NCI-H82 (cell line): ENCODE measurements at regions not wholly inside any gene's neighbourhood (a gene's known extent, or its start where the extent isn't known, plus 50 kb on each side); places are given as distances from the start of the nearest gene placed in this dataset.
A peak's percentile ranks its signal among the peaks of the same experiment; 100 is the strongest.
"Not testable (repeated sequence)": the region's sequence is repeated elsewhere in the genome, so short reads cannot be mapped to it uniquely, and the experiment has no call there.

Experiments
- DNase-seq: peaks from one replicate; lab custom pipeline; 2025; lab: John Stamatoyannopoulos, UW

GRCh38 chr12:114123108-114123507 lies 157.0 kb upstream of the RBM19 start:
- no peak for DNase-seq

- no peak for DNase-seq
These were observed 155.9 kb upstream of the RBM19 start for GRCh38 chr12:114122016-114122415.

DNA sequence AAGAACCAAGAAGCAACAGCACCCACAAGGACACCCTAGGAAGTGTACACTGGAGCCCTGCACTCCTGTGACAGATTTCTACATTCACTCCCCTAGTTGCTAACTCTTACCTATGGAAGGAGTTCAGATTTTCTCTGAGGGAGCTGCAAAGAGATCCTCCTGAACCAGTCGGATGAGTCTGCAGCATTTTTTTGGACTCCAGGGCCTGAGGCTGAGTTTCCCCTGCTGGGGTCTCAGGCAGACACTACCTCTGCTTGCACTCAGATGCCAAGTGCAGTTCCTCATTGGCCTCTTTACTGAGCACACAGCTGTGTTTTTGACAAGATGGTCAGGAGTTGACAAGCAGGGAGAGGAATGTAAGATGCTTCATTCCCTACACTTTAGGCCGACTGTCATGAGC lies 153.2 kb upstream of the RBM19 start:
- no peak for DNase-seq

- no peak for DNase-seq
These were observed 130.3 kb upstream of the RBM19 start for GRCh38 chr12:114096461-114096860.

DNA sequence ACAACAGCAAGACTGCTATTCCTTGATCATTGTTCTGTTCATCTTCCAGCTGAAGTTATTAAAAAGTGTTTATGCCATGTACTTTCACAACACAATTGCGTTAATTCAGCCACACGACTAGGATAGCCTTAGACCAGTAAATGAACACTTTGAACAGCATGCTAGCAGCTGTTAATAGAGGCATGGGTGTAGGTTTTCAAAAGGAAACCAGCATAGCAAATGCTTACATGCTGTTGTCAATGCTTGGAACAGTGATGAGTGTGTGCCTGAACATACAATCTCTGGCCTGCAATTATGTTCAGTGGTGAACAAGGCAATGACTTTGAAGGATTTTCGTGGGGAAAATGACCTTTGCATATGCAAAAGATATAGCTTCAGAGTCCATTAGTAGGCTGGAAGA lies 127.4 kb upstream of the RBM19 start:
- no peak for DNase-seq

GRCh38 chr12:114092981-114093380 lies 126.9 kb upstream of the RBM19 start:
- DNase-seq, result no peak

DNA sequence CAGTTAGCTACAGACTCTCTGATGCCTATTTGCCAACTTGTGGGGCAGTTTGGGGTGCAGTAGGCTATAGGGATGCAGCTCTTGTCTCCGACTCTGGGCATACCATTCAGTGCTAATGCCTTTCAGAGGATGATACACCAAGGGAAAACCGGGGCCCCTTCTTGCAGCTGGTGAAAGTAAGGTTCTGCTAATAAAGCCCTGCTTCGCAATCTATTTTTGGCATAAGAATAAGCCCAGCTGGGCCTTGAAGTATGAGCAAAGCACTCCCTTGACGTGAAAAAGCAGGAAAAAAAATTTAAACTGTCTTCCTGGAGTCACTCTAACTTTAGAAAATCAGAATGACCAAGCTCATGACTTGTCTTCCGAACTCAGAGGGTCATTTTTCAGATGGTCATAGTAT lies 124.1 kb upstream of the RBM19 start:
- DNase-seq, result no peak

DNA sequence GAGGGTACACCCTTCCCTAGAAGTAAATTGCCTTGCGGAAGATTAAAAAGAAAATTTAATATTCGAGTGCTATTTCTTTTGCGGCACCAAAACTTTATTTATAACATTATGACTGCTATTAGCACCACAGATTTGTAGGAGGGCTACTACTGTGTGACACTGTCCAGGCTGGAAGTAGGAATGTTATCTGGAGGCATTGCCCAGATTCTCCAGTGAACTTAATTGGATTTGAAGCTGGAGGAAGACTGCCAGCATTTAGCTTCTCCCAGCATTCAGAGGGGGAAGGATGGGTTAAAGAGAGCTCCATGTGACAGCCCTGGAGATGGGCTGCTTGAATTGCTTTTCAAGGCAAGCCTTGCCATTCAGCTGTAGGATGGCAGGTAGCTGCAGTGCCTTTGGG lies 107.0 kb upstream of the RBM19 start:
- DNase-seq, result peak; percentile 45

DNA sequence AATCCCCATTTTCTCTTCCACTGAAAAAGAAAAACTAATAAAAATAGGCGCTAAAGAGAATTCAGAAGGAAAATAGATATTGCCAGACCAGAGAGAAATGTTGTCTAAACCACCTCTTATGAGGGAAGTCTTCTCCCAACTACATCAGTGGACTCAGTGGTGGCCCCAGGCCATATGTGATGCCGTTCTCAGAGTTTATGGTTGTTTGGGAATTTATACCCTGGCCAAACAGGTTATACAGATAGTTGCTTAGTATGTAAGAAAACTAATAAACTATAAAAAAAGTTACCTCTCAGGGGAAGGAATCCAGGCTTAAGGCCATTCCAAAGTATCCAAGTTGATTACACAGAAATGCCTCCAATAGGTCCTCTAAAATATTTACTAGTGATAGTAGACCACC lies 103.4 kb upstream of the RBM19 start:
- DNase-seq, result no peak

DNA sequence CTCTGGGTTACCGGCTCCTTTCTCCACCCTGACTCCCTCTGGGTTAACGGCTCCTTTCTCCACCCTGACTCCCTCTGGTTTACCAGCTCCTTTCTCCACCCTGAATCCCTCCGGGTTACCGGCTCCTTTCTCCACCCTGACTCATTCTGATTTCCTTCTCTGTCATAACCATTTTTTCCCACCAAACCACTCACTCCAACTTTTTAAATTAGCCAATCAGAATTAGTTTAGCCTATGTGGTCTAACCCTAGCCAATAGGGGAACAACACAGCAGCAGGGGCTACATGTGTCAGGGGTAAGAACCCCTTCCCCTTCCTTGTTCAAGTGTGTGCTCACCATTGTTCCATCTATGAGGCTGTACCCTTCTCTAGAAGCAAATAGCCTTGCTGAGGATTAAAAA lies 98.4 kb upstream of the RBM19 start:
- no peak for DNase-seq

GRCh38 chr12:114064034-114064433 lies 97.9 kb upstream of the RBM19 start:
- not testable (repeated sequence) for DNase-seq

GRCh38 chr12:114063435-114063834 lies 97.3 kb upstream of the RBM19 start:
- DNase-seq, result no peak

- DNase-seq, result not testable (repeated sequence)
These were observed 90.2 kb upstream of the RBM19 start for GRCh38 chr12:114056351-114056750.

DNA sequence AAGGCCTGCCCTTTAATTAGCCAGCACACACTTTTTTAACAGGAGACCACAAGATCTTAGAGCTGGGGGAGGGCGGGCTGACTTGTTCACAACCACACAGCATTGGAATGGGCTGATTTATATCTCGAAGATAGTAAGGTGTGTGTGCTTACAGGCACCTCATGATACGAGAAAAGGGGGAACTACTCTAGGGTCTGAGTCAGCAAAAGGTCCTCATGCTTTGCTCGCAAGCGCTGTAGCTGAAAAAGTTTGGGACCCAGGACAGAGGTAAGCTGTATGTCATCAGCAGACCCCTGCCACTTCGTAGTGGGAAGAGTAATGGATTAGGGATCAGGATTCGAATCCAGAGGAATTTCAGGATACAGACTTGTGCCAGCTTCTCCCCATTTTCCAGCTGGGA lies 88.9 kb upstream of the RBM19 start:
- no peak for DNase-seq

DNA sequence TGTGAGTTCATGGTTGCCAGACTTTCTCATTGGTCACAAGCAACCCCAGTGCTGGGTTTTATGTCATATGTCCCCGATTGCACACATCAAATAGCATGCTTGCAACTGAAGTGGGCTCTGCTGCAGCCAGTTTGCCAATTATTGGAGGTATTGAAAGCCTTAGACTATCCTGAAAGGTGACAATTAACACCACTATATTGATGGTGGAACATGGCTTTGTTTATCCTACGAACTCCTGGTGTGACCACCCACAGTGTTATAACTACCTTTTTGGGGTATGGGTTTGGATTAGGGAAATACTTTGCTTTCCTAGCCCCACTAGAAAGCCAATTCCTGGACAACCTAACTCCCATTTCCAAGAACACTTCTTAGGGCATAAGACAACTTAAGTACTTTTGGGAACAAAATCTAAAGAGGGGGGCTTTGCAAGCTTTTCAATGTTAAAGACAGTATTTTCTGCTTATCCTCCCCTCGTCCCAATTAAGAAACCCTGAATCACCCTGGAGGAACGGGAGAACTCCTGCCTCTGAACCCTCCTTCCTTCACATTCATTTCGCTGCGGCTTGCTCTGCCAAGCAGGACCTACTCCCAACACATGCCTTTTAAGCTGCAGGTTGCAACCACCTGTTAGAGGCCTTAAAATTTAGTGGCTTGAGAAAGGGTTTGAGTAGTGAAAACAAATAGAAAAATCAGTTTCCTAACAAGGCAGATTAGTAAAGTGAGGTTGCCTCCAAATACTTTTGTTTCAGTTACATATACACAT lies 80.3 kb upstream of the RBM19 start:
- no peak for DNase-seq

- no peak for DNase-seq
These were observed 79.2 kb upstream of the RBM19 start for GRCh38 chr12:114045349-114045748.

- DNase-seq, result no peak
These were observed 75.5 kb upstream of the RBM19 start for GRCh38 chr12:114041590-114041989.

GRCh38 chr12:114041136-114041535 lies 75.0 kb upstream of the RBM19 start:
- no peak for DNase-seq

- no peak for DNase-seq
These were observed 72.8 kb upstream of the RBM19 start for GRCh38 chr12:114038962-114039361.

DNA sequence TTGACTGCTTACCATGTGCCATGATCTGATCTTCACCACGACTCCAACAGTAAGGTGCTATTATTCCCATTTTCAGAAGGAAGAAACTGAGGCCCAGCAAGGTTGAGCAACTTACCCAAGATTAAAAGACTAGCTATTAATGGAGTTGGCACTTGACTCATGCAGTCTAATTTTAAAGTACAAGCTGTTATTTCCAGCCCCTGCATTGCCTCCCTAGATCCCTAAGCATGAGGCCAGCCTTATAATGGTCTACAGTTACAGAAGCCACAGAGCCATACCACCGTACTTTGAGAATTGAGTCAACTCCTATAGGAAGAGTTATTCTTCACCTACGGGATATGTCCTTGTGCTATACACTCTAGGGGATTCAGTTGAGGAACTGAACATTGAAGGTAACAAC lies 66.7 kb upstream of the RBM19 start:
- no peak for DNase-seq

DNA sequence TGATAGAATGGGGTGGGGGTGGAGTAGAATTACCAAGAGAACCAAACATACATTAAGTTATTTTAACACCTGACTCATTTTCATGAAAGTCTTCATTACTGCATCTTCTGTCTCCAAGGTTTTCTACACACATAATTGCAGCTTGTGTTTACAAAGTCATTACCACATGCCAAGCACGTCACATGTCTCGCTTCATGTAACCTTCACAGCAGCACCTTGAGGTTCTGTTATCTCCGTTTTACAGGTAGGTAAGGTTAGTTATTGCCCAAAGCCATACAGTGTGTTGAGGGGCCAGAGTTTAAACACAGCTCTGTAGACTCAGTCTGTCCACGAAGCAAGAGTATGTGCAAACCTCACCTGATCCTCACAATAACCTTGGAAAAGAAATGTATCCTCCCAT lies 64.3 kb upstream of the RBM19 start:
- no peak for DNase-seq

- DNase-seq, result no peak
These were observed 60.7 kb upstream of the RBM19 start for GRCh38 chr12:114026805-114027204.

DNA sequence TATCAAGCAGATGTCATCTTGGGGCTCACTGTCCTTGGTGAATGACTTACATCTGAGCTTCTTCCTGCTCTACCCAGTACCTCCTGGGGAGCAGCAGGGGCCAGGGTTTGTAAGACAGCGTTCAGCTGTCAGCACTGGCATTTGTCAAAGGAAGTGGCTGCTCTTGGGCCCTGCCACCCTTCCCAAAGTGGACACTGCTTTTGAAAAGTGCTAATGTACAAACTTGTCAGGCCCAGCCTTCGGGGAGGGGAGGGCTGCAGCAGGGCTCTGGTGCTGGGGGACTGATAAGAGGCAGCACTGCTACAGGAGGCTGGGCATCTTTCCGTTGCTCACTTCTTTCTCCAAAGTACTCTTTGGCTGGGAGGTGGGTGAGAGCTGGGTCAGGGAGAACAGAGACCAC lies 59.8 kb upstream of the RBM19 start:
- no peak for DNase-seq

- not testable (repeated sequence) for DNase-seq
These were observed 56.0 kb upstream of the RBM19 start for GRCh38 chr12:114022081-114022480.
